ENCODE measurements at regions not wholly inside any gene's neighbourhood (a gene's known extent, or its start where the extent isn't known, plus 50 kb on each side); places are given as distances from the start of the nearest gene placed in this dataset.

DNA sequence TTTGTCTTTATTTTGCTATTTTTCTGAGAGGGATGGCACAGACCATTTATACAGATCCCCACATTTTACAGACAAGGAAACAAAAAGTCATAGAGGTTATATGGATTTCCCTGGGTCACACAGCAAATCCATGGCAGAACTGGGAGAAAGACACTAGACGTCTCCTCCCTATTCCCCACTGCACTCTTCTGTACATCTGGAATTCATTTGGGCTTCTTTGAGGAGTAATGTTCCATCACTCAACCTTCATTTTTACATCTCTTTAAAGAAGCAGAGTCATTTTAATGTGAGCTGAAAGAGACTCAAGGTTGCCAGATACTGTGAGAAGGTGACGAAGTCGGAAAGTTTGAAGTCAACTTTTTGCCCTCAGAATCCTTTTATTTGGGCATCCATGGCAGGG is 207.3 kb downstream of the OTOR start:
- TF ChIP-seq, protein P1, sequence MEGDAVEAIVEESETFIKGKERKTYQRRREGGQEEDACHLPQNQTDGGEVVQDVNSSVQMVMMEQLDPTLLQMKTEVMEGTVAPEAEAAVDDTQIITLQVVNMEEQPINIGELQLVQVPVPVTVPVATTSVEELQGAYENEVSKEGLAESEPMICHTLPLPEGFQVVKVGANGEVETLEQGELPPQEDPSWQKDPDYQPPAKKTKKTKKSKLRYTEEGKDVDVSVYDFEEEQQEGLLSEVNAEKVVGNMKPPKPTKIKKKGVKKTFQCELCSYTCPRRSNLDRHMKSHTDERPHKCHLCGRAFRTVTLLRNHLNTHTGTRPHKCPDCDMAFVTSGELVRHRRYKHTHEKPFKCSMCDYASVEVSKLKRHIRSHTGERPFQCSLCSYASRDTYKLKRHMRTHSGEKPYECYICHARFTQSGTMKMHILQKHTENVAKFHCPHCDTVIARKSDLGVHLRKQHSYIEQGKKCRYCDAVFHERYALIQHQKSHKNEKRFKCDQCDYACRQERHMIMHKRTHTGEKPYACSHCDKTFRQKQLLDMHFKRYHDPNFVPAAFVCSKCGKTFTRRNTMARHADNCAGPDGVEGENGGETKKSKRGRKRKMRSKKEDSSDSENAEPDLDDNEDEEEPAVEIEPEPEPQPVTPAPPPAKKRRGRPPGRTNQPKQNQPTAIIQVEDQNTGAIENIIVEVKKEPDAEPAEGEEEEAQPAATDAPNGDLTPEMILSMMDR (IDR thresholded peaks at IDR 0.05; ENCODE audit: control extremely low read depth, extremely low read depth, low read depth, missing control alignments) = no peak
- DNase-seq (ENCODE audit: extremely low spot score) = no peak
- ChIA-PET CTCF (no interaction called here), POLR2A (no interaction called here)

DNA sequence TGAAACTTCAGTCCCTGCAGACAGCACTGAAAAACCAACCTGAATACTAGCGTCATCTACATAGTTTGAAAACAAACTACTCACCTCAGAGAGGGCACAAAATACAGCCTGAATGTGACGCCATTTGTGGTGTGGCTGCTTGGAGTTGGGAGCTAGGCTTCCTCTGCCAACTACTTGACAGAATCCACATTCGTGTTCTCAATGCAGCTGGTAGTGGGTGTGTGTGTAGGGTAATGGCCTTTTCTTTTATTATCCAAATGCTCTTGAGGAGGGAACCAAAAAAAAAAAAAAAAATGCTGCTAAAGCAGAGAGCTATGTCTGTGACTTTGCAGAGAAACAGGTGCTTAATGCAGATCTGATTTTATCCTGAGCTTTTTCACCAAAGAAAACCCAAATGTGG is 207.8 kb downstream of the OTOR start:
- TF ChIP-seq, protein P1 (IDR thresholded peaks at IDR 0.05; ENCODE audit: control extremely low read depth, extremely low read depth, low read depth, missing control alignments) = no peak
- CTCF ChIA-PET = no interaction called here
- DNase-seq (ENCODE audit: extremely low spot score) = no peak
- POLR2A ChIA-PET = no interaction called here

DNA sequence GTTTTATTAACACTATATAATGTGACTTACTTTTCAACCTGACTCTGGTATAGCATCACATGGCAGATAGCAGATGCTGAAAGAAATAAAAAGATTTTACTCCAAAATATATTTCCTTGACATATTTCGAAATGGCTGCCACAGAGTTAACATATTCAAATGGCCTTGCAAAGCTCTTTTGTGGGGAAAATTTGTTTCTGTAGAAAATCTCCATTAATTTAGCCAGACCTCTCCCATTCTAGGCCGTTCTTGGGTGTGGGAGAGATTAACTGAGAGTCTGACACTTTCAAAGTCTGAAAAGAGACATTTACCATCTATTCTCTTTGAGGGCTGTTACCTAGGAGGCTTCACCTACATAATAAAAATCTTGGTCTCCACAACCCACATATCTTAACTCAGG is 217.2 kb downstream of the OTOR start:
- CTCF ChIA-PET = no interaction called here
- POLR2A ChIA-PET = no interaction called here

DNA sequence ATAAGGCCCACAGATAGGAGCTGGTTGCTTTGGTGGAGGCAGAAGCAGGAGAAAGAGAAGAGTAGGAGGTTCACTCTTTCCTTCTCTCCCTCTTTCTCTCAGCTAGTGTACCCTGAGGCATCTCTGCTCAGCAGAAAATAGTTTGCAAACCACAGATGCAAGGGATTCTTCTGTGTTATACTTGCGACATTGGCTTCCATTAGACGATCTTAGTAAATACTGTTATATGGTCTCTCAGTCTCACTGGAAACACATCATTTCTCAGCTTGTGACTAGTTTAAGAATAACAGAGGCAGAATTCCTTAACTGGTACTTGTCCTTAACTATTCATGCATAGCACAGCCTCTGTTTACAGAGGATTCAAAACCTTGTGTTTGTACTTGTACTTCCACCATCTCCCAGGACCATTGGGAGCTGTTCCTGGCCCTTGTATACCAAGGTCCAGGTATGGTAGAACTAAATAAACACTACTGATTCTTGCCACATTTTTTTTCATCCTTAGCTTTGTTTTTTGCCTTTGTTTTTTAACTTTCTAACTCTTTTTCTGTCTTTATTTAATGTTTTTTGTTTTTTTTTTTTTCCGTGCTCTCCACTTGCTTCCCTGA is 218.2 kb downstream of the OTOR start:
- POLR2A ChIA-PET = no interaction called here
- CTCF ChIA-PET = no interaction called here
- TF ChIP-seq, protein P1 (IDR thresholded peaks at IDR 0.05; ENCODE audit: control extremely low read depth, extremely low read depth, low read depth, missing control alignments) = no peak
- DNase-seq (ENCODE audit: extremely low spot score) = no peak

More for the DNA sequence above, 217.2 kb downstream of the OTOR start:
- TF ChIP-seq, protein P1 (IDR thresholded peaks at IDR 0.05; ENCODE audit: control extremely low read depth, extremely low read depth, low read depth, missing control alignments) = no peak
- no peak for DNase-seq (ENCODE audit: extremely low spot score)

DNA sequence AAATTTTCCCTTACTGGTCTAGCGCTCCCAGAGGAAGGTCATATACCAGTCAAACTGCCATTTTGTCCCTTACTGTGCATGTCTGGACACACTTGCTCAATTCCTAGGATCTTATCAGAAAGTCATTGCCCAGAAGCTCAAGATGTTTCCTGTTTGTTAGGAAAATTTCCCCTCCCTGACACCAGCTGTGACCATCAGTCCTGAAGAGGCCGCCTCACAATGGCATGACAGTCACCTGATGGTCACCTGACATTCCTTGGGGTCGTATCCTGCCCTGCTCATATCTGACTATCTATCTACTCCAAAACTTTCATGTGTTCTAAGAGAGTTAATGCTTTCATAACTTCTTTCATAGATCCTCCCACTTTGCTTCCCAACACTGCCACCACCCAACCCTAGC is 219.9 kb downstream of the OTOR start:
- DNase-seq (ENCODE audit: extremely low spot score) = no peak
- TF ChIP-seq, protein P1 (IDR thresholded peaks at IDR 0.05; ENCODE audit: control extremely low read depth, extremely low read depth, low read depth, missing control alignments) = no peak
- CTCF ChIA-PET = interaction anchor here (1.7 kb wide), 1 partner anchor 67 kb away, joined by 4 read pairs; no protein-coding TSS in a partner anchor
- POLR2A ChIA-PET = no interaction called here

DNA sequence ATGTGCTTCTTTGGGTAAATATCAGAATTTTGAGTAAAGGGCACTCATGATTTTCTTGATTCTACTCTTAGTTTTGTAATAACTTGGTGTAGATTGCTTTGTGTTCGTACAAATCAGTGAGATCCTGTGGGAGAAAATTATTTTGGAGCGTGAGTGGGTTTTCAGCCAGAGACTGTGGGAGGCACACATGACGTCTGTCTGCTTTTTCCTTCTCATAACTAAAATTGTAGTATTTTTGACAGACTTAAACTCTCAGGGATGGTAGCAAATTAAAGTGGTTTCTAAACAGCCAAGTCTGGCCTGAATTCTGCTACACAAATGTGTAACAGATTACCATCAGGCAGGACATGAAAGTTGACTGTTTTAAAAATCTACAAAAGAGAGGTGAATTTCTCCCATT is 222.6 kb downstream of the OTOR start:
- ChIA-PET POLR2A (no interaction called here), CTCF (no interaction called here)
- TF ChIP-seq, protein P1 (IDR thresholded peaks at IDR 0.05; ENCODE audit: control extremely low read depth, extremely low read depth, low read depth, missing control alignments) = no peak
- no peak for DNase-seq (ENCODE audit: extremely low spot score)

Data from GM10248 (cell line).